ENCODE measurements at regions not wholly inside any gene's neighbourhood (a gene's known extent, or its start where the extent isn't known, plus 50 kb on each side); places are given as distances from the start of the nearest gene placed in this dataset.

DNA sequence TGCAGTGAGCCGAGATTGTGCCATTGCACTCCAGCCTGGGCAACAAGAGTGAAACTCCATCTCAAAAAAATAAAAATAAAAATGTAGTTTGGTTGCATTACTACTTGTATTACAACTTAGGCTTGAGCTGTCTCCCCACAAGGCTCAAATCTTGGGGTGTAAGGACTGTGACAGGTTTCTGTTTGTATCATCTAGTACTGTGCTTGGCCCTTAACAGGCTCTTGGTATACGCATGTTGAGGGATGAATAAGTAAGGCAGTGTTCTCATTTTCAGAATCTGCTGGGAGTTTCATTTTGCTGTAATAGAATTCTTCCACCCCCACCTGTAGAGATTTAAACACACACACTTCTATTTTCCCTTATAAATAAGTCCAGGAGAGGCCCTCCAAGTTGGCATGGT is 289.4 kb upstream of the EEF2KMT start:
- TF ChIP-seq POLR2AphosphoS5 (IDR thresholded peaks at IDR 0.05): no peak
- no peak for TF ChIP-seq POLR2A (IDR thresholded peaks at IDR 0.05)
- TF ChIP-seq, protein P1, sequence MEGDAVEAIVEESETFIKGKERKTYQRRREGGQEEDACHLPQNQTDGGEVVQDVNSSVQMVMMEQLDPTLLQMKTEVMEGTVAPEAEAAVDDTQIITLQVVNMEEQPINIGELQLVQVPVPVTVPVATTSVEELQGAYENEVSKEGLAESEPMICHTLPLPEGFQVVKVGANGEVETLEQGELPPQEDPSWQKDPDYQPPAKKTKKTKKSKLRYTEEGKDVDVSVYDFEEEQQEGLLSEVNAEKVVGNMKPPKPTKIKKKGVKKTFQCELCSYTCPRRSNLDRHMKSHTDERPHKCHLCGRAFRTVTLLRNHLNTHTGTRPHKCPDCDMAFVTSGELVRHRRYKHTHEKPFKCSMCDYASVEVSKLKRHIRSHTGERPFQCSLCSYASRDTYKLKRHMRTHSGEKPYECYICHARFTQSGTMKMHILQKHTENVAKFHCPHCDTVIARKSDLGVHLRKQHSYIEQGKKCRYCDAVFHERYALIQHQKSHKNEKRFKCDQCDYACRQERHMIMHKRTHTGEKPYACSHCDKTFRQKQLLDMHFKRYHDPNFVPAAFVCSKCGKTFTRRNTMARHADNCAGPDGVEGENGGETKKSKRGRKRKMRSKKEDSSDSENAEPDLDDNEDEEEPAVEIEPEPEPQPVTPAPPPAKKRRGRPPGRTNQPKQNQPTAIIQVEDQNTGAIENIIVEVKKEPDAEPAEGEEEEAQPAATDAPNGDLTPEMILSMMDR (IDR thresholded peaks at IDR 0.05): no peak

All from transverse colon (tissue), 4 donors.